CD14-positive monocyte (primary cell): ENCODE measurements at regions not wholly inside any gene's neighbourhood (a gene's known extent, or its start where the extent isn't known, plus 50 kb on each side); places are given as distances from the start of the nearest gene placed in this dataset.
A peak's percentile ranks its signal among the peaks of the same experiment; 100 is the strongest.

Source experiments
- DNase-seq, 3 donors: peaks; one replicate each; pipeline ENCODE4 v3.0.0-alpha.2; 2011 to 2022
- H2AFZ ChIP-seq: 2 replicates; pipeline ENCODE4 v1.6.0; 2012; ENCODE audit warnings: mild to moderate bottlenecking, low read depth, low read length, inconsistent platforms; ENCODE audit not compliant: insufficient read depth, poor library complexity, severe bottlenecking
- H3K27ac ChIP-seq, 2 donors: 1 replicate in 1 of 2; 2 replicates in 1 of 2; pipeline ENCODE4 v1.5.1; 2012 to 2013; ENCODE audit warnings: low read length in 2 of 2, control low read depth in 1 of 2, inconsistent platforms in 1 of 2, low read depth in 1 of 2, mild to moderate bottlenecking in 1 of 2
- H3K27me3 ChIP-seq, 2 donors: one replicate each; pipeline versions ENCODE4 v1.6.0 to v1.6.1; 2011 to 2013; ENCODE audit warnings: low read length in 2 of 2; ENCODE audit not compliant: control insufficient read depth in 2 of 2, insufficient read depth in 2 of 2
- H3K36me3 ChIP-seq, 2 donors: replicated peaks in 1 of 2; 1 replicate in 1 of 2; 2 replicates in 1 of 2; pipeline versions ENCODE4 v1.5.1 to v1.6.1; 2012 to 2013; ENCODE audit warnings: low read length in 2 of 2, control low read depth in 1 of 2, inconsistent platforms in 1 of 2, mild to moderate bottlenecking in 1 of 2; ENCODE audit not compliant: insufficient read depth in 2 of 2, control insufficient read depth in 1 of 2
- H3K4me1 ChIP-seq, 2 donors: 1 replicate in 1 of 2; 2 replicates in 1 of 2; pipeline versions ENCODE4 v1.5.1 to v1.6.1; 2012 to 2013; ENCODE audit warnings: low read length in 2 of 2, control low read depth in 1 of 2, inconsistent platforms in 1 of 2, mild to moderate bottlenecking in 1 of 2, moderate library complexity in 1 of 2; ENCODE audit not compliant: insufficient read depth in 2 of 2, control insufficient read depth in 1 of 2
- H3K4me2 ChIP-seq: replicated peaks from 2 replicates; pipeline ENCODE3; 2012; ENCODE audit warnings: low read length, moderate library complexity, mild to moderate bottlenecking; ENCODE audit not compliant: poor library complexity, severe bottlenecking; ENCODE audit errors: extremely low read depth
- H3K4me3 ChIP-seq, 3 experiments: fragments of 200-600 bp in 1 of 3; sonication (generic) in 1 of 3; replicated peaks in 1 of 3; 1 replicate in 2 of 3; 2 replicates in 1 of 3; pipeline ENCODE4 v1.5.1; 2011 to 2013; ENCODE audit warnings: low read length in 3 of 3, mild to moderate bottlenecking in 3 of 3, control low read depth in 2 of 3, low read depth in 2 of 3, inconsistent platforms in 1 of 3, moderate library complexity in 1 of 3
- H3K79me2 ChIP-seq: 2 replicates; pipeline ENCODE4 v1.6.0; 2012; ENCODE audit warnings: mild to moderate bottlenecking, control low read depth, inconsistent platforms, low read length, moderate library complexity; ENCODE audit not compliant: insufficient read depth
- H3K9ac ChIP-seq: 2 replicates; pipeline ENCODE4 v1.6.0; 2017; ENCODE audit warnings: low read length, mild to moderate bottlenecking; ENCODE audit not compliant: insufficient read depth, poor library complexity, severe bottlenecking
- H3K9me3 ChIP-seq, 2 donors: replicated peaks in 1 of 2; 1 replicate in 1 of 2; 2 replicates in 1 of 2; pipeline versions ENCODE4 v1.5.1 to v1.6.1; 2012 to 2013; ENCODE audit warnings: low read length in 2 of 2, control low read depth in 1 of 2; ENCODE audit not compliant: control insufficient read depth in 1 of 2, insufficient read depth in 1 of 2
- H4K20me1 ChIP-seq: 2 replicates; pipeline ENCODE4 v1.6.0; 2012; ENCODE audit warnings: mild to moderate bottlenecking, low read length, control low read depth, moderate library complexity; ENCODE audit not compliant: insufficient read depth
- H3K27ac Mint-ChIP-seq, 7 donors: one replicate each; pipeline ENCODE4 v1.8.0; 2020; ENCODE audit warnings: mild to moderate bottlenecking in 7 of 7, mixed read lengths in 7 of 7, moderate library complexity in 6 of 7, inconsistent platforms in 2 of 7
- H3K27me3 Mint-ChIP-seq, 3 donors: one replicate each; pipeline ENCODE4 v1.8.0; 2021 to 2022; ENCODE audit warnings: low read depth in 3 of 3, mild to moderate bottlenecking in 3 of 3, mixed read lengths in 3 of 3, moderate library complexity in 3 of 3, inconsistent platforms in 1 of 3
- H3K36me3 Mint-ChIP-seq, 2 donors: one replicate each; pipeline ENCODE4 v1.8.0; 2020; ENCODE audit warnings: mixed read lengths in 2 of 2, inconsistent platforms in 1 of 2, mild to moderate bottlenecking in 1 of 2
- H3K4me1 Mint-ChIP-seq: one replicate; pipeline ENCODE4 v1.8.0; 2020; ENCODE audit warnings: mild to moderate bottlenecking, mixed read lengths
- H3K4me3 Mint-ChIP-seq, 2 donors: one replicate each; pipeline ENCODE4 v1.8.0; 2020; ENCODE audit warnings: mild to moderate bottlenecking in 2 of 2, mixed read lengths in 2 of 2, moderate library complexity in 1 of 2
- H3K9me3 Mint-ChIP-seq, 7 donors: one replicate each; pipeline ENCODE4 v1.8.0; 2020 to 2022; ENCODE audit warnings: mixed read lengths in 7 of 7, mild to moderate bottlenecking in 6 of 7, moderate library complexity in 6 of 7, inconsistent platforms in 2 of 7
- WGBS: methylation state at CpG from one replicate; pipeline ENCODE4 v1.1.5; 2013; ENCODE audit warnings: missing lambda C conversion rate; ENCODE audit not compliant: insufficient coverage; 5-methylcytosine and 5-hydroxymethylcytosine counted together
- intact Hi-C, 2 donors: fragments of 100-400 bp; cut with micrococcal nuclease; formaldehyde crosslinking; loops; one replicate each; pipeline versions ENCODE4 v1.15.0 to v1.15.1; 2023
- TF ChIP-seq, protein P1 (sequence below): fragments of 200-600 bp; IDR thresholded peaks from one replicate; pipeline ENCODE4 v1.8.0; 2022; ENCODE audit warnings: antibody characterized with exemption, mild to moderate bottlenecking

DNA sequence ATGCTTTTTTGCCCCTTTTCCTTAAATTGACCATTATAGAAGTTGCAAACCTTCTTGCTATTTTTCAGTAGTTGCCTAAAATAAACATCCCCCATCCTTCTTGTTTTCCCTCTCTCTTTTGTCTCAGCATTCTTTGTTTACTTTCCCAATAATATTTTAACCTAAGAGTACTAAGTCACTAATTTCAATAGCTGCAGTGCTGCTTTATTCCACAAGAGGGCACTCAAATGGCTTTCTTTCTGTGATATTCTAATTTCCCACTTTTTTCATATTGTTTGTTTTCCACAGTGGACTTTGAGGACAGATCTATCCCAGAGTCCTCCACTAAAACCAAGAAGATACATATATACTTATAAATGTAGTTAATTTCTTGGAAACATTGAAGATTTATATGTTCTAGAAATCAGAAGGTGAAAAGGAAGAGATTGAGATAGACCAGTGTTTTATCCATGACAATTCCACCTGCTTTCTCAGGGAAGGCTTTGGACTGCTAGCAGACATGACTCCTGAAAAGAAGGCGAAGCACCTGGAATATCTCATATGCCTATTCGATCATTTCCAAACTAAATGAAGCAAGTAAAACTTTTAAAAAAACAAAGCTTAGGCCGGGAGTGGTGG lies 104.8 kb upstream of the GRIK1 start:
- Mint-ChIP-seq H3K27ac (no peak overlapping the region), H3K27me3 (no peaks in the 10 kb centered on the region), H3K4me1 (no peaks in the 10 kb centered on the region), H3K9me3 (peaks cover 0 to 8% (median 4%) of the 10 kb centered on the region in 7 donors), H3K36me3 (no peaks in the 10 kb centered on the region), H3K4me3 (no peak overlapping the region)
- 78% methylated on average over 1 of the region's 3 CpGs for WGBS
- Histone ChIP-seq H3K9ac (no peak overlapping the region), H4K20me1 (no peaks in the 10 kb centered on the region), H3K27ac (no peak overlapping the region), H3K9me3 (no peaks in the 10 kb centered on the region), H3K79me2 (no peaks in the 10 kb centered on the region), H3K4me3 (no peak overlapping the region), H2AFZ (no peak overlapping the region), H3K4me2 (no peak overlapping the region), H3K27me3 (no peaks in the 10 kb centered on the region), H3K4me1 (no peaks in the 10 kb centered on the region), H3K36me3 (no peaks in the 10 kb centered on the region)
- TF ChIP-seq, protein P1, sequence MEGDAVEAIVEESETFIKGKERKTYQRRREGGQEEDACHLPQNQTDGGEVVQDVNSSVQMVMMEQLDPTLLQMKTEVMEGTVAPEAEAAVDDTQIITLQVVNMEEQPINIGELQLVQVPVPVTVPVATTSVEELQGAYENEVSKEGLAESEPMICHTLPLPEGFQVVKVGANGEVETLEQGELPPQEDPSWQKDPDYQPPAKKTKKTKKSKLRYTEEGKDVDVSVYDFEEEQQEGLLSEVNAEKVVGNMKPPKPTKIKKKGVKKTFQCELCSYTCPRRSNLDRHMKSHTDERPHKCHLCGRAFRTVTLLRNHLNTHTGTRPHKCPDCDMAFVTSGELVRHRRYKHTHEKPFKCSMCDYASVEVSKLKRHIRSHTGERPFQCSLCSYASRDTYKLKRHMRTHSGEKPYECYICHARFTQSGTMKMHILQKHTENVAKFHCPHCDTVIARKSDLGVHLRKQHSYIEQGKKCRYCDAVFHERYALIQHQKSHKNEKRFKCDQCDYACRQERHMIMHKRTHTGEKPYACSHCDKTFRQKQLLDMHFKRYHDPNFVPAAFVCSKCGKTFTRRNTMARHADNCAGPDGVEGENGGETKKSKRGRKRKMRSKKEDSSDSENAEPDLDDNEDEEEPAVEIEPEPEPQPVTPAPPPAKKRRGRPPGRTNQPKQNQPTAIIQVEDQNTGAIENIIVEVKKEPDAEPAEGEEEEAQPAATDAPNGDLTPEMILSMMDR = peak; percentile 86
- peak in 1 of 3 donors; percentile 5 for DNase-seq
- intact Hi-C loops = loop anchor here in 1 of 2 donors (10.0 kb wide), 2 partner anchors 570 to 1040 kb away; no protein-coding TSS in a partner anchor

DNA sequence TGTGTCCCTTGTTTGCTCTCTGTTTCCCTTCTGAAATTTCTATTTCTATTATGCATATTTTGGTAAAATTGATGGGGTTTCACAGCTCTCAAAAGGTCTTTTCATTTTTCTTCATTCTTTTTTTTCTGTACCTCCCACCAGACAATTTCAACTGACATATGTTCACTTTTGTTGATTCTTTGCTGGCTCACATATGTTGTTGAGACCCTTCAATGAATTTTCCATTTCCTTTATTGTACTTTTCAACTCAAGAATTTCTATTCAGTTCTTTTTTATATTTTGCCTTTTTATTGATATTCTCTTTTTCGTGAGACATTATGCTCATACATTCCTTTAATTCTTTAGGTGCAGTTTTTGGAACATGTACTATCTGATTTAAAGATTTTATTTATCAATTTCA lies 102.6 kb upstream of the GRIK1 start:
- no peaks in the 10 kb centered on the region for H3K9me3 ChIP-seq
- no peaks in the 10 kb centered on the region for H4K20me1 ChIP-seq
- Mint-ChIP-seq H3K4me3 (no peak overlapping the region), H3K27me3 (no peaks in the 10 kb centered on the region), H3K4me1 (no peaks in the 10 kb centered on the region), H3K36me3 (no peaks in the 10 kb centered on the region), H3K9me3 (peaks cover 0 to 8% (median 4%) of the 10 kb centered on the region in 7 donors), H3K27ac (no peak overlapping the region)
- TF ChIP-seq, protein P1 = no peak
- H3K36me3 ChIP-seq = no peaks in the 10 kb centered on the region
- intact Hi-C loops = loop anchor here in 1 of 2 donors (10.0 kb wide), 2 partner anchors 568 to 1042 kb away; no protein-coding TSS in a partner anchor
- no peaks in the 10 kb centered on the region for H3K79me2 ChIP-seq
- no peaks in the 10 kb centered on the region for H3K4me1 ChIP-seq
- H3K27me3 ChIP-seq = no peaks in the 10 kb centered on the region
- H3K4me3 ChIP-seq = no peak overlapping the region
- no CpG with 5 or more reads among the region's 1 CpG for whole genome bisulfite sequencing
- H2AFZ ChIP-seq = no peak overlapping the region
- DNase-seq = no peak
- no peak overlapping the region for H3K4me2 ChIP-seq
- no peak overlapping the region for H3K9ac ChIP-seq
- H3K27ac ChIP-seq = no peak overlapping the region
